GM04504 (cell line): ENCODE measurements at regions not wholly inside any gene's neighbourhood (a gene's known extent, or its start where the extent isn't known, plus 50 kb on each side); places are given as distances from the start of the nearest gene placed in this dataset.

Experiments used
- DNase-seq: peaks from one replicate; pipeline ENCODE4 v3.0.0-alpha.2; 2012; ENCODE audit warnings: low read depth

DNA sequence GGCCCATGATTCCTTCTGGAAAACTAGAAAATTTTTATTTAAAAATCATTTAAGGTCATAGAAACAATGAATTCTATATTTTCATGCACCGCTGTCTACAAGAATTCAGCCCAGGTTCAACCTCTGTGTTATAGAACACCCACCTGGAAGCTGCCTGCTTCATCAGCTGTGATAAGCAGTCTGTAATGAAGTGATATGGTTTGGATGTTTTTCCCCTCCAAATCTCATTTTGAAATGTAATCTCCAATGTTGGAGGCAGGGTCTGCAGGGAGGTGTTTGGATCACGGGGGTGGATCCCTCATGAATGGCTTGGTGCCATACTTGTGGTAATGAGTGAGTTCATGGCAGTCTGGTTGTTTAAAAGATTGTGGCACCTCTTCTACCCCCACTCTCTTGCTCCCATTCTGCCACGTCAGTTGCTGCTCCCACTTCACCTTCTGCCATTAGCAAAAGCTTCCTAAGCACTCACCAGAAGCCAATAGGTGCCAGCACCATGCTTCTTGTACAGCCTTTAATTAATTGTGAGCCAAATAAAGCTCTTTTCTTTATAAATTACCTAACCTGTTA, 55.6 kb downstream of the MRPL32 start:
- no peak for DNase-seq

DNA sequence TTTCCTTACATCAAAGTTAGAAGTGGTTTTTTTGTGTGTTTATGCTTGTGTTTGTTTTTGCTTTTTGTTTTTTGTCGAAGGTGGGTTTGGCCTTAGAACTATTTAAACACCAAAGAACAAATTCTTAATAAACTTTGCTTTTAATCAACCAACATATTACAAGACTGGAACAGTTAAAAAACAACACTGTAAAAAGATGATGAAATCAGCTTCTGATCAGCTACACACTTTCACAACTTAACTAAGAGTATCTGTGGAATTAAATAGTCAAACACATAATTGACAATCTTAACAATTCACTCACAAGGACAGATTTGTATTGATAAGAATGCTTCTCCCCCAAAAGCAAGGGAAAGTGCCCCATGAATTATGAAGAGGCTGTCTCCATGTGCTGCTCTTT, 58.8 kb downstream of the MRPL32 start:
- no peak for DNase-seq

DNA sequence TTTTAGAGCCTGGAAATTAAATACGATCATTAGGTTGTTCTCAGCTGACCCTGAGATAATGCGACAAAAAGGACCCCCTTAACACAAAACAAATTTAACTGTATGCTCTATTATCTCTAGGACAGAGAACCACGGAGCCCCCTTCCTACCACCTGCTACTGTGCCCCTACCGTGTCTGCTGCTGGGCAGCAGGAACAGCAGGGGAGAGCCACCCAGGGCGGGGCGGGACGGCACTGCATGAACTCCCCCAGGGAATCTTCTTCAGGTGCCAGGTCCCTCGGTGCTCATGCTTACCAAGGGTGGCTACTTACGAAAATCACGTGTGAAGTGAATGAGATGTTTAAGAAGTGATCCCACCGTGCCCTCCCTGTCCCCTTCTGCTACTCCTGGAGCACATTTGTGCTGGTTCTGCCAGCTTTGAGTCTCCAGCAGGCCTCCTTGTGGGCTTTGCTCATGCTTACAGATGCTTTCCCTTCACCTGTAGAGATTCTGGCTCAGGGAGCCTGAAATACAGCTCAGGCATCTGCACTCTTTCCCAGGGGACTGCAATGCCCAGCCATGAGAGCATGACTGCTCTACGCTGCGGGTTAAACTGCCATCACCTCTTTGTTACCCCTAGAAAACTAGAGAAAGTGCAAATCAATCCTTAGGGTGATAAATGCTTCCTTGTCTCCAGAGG, 59.9 kb downstream of the MRPL32 start:
- DNase-seq, result no peak

DNA sequence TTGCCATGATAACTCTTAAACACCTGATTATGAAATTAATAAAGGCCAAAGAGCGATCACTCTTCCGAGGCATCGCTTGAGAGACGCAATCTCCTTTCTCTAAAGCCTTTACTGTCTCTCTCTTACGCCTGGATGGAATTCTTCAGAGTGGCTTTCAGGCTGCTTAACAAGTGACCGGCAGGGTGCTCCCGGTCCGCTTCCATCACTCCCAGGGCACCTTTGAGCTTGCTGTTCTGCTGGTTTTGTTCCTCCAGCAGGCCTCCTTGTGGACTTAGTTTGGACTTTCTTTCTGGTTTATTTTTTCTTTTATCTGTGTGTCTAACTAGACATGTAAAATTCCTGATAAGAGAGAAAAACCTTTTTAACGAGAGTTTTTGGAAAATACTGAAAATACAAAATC, 60.9 kb downstream of the MRPL32 start:
- DNase-seq, result no peak

- DNase-seq, result no peak
Measured at GRCh38 chr7:42994096-42994495, 61.9 kb downstream of the MRPL32 start.

DNA sequence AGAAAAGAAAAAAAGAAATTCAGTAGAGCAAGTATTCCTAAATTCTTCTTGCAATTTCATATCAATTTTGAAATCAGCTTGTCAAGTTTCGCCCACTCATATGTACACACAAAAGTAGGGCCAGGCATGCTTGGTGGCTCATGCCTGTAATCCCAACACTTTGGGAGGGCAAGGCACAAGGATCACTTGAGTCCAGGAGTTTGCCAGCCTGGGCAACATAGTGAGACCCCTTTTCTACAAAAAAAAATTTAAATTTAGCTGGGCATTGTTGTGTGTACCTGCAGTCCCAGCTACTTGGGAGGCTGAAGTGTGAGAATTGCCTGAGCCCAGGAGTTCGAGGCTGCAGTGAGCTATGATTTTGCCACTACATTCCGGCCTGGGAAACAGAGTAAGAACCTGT, 65.4 kb downstream of the MRPL32 start:
- no peak for DNase-seq

DNA sequence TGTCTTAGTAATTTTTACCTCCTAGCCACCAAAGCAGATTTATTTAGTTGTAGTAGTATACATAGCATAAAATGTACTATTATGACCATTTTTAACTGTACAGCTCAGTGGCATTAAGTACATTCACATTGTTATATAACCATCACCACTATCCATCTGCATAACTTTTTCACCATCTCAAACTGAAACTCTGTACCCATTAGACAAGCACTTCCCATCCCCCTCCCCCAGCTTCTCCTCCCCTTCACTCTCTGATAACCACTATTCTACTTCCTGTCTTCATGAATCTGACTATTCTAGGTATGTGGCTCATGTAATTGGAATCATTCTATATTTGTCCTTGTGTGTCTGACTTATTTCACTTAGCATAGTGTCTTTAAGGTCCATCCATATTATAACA, 71.9 kb downstream of the MRPL32 start:
- no peak for DNase-seq

DNA sequence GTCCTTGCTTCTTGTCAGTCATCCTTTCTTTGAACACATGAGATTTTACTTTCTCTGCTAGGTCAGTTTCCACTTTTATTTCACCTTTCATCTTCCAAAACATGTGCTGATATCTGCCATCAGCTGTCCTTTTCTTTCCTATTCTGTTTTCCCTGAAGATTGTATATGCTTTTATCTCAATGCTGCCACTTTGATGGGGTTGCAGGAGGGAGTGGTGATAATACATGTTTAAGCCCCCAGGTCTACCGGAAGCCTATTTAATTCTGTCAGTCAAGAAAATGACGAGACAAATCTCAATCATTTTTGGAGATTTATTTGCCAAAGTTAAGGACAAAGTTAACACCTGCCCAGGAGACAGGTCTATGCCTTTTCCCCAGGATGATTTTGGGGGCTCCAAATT, 73.8 kb downstream of the MRPL32 start:
- DNase-seq, result no peak

GRCh38 chr7:43010061-43010460, 77.9 kb downstream of the MRPL32 start:
- DNase-seq, result no peak

DNA sequence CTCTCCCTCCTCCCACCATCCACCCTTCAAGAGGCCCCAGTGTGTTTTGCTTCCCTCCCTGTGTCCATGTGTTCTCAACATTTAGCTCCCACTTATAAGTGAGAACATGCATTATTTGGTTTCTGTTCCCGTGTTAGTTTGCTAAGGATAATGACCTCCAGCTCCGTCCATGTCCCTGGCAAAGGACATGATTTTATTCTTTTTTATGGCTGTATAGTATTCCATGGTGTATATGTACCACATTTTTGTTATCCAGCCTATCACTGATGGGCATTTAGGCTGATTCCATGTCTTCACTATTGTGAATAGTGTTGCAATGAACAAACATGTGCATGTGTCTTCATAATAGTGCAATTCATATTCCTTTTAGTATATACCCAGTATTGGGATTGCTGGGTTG, 79.7 kb downstream of the MRPL32 start:
- no peak for DNase-seq

- no peak for DNase-seq
Measured at GRCh38 chr7:43014406-43014805, 82.2 kb downstream of the MRPL32 start.

DNA sequence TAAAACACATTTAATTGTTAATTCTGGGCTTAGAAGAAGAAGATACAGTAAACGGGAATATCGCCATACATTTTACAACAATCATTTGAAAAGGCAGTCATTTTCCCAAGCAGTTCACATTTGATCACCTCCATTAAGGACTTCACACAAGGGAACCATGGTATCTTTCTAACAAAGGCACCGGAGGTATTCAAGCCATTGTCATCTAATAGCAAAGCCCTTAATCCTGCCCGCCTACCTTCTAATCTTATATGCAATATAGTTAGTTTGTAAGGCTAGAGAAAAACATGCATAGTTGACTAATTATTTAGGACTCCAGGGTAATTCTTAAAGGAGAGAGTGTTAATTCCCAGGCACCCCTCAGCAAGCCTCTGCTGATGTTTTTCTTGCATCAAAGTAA, 83.1 kb downstream of the MRPL32 start:
- no peak for DNase-seq

DNA sequence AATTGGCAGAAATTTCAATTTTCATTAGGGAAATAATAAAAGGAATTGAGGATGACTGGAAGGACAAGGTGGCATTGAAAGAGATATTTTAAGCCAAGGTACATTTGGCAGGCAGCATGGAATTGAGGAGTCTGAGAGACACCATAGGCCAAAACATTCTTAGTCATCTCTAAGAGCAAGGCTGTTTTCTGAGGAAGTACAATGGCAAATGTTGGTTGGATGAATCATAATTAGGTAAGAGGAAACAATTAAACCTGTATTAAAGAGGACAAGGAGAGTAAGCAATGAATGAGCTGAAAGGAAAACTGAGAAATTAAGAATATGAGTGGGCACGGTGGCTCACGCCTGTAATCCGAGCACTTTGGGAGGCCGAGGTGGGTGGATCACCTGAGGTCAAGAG, 86.3 kb downstream of the MRPL32 start:
- DNase-seq, result no peak

DNA sequence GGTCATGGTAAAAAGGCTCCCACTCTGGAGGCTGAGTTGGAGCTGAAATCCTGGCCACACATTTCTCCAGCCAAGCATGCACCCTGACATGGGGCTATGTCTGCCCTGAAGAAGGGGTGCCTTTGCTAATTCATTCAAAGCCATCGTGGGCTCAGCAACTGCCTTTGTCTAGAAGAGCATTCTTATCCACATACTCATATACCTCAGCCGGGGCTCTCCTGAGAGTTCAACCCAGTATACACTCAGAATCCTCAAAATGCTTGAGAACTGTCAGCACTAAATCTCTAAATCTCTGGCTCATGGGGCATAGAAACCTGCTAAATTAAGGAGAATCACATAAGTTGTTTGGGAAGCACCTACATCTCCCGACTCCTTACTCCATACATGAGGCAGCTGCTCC, 89.3 kb downstream of the MRPL32 start:
- DNase-seq, result no peak

- DNase-seq, result no peak
Measured at GRCh38 chr7:43022008-43022407, 89.8 kb downstream of the MRPL32 start.

GRCh38 chr7:43033369-43033768, 79.1 kb upstream of the HECW1 start:
- DNase-seq, result no peak

- no peak for DNase-seq
Measured at GRCh38 chr7:43034535-43035002, 77.9 kb upstream of the HECW1 start.

- no peak for DNase-seq
Measured at GRCh38 chr7:43037531-43037930, 74.9 kb upstream of the HECW1 start.

DNA sequence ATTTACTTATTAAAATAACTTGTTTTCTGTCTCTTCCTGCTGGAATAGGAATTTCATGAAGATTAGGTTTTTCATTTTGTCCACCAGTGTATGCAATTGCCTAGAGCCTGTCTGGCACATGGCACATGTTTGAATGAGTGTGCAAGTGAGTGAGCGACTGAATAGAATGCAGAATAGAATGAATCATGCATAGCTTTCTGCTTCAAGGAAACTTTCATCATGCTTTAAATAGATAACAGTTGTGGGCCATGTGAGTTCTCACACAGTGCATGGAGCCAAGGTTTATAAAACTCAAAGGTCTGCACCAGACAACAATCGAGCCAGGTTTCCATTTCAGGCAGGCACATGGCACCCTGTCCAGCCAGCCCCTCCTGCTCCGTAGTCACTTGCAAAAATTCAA, 74.2 kb upstream of the HECW1 start:
- DNase-seq, result peak; percentile 72

DNA sequence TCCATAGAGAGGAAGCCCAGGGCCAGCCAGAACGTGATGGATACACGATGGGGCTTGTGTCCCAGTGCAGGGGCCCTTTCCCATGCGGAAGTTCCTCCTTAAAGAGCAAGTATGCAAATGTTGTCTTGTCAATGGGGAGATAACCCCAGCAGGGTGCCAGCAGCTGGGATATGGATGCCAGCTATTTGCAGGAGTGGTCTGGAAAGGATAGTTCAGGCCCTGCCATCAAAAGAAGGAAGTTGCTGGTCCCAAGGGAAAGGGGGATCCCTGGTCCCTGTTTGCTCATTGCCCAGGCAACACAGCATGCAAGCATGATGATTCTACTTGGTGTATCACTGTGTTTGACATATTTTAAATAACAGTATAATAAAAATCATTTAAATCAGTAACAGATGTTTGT, 73.1 kb upstream of the HECW1 start:
- peak; percentile 72 for DNase-seq

DNA sequence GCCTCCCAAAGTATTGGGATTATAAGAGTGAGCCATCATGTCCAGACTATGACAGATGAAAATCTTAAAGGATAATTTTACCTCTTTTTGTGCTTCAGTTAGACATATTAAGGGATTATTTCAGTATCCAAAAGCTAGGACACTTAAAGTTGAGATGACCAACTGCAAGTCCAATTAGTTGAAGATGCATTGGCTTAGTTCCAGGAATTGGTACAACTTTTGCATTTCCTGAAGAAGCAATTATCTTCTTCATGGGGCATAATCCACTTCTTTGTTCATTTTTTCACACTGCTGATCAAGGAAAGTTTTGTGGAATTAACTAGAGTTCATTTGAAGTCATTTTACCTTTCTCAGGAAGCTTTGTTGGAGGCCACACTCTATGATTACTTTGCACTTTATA, 72.0 kb upstream of the HECW1 start:
- DNase-seq, result no peak

- DNase-seq, result no peak
Measured at GRCh38 chr7:43041105-43041504, 71.3 kb upstream of the HECW1 start.

DNA sequence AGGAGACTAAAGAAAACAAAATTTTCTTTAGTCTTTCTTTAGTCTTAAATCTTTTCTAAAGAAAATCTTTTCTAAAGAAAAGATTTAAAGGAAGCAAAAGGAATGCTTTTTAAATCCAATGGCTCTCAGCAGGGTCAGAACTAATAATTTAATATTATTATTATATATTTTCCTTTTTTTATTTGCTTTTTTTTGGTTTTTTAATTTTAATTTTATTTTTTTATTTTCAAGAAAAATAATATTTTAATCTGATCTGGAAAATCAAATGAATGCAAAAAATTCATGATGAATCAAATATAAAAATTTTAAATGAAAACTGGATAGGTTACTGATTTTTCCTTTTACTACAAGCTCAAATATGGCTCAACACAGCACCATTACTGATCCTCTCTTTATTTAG, 70.7 kb upstream of the HECW1 start:
- DNase-seq, result no peak

- no peak for DNase-seq
Measured at GRCh38 chr7:43042302-43042701, 70.1 kb upstream of the HECW1 start.
